ENCODE measurements at regions not wholly inside any gene's neighbourhood (a gene's known extent, or its start where the extent isn't known, plus 50 kb on each side); places are given as distances from the start of the nearest gene placed in this dataset.

GRCh38 chr11:112481893-112482292 is 221.2 kb upstream of the PLET1 start:
- DNase-seq (ENCODE audit: low spot score in 2 of 2) = no peak
- no peak for TF ChIP-seq CTCF (IDR thresholded peaks at IDR 0.05)
- Histone ChIP-seq H3K27me3 (no peaks in the 10 kb centered on the region), H3K27ac (no peak overlapping the region), H3K4me3 (no peak overlapping the region), H3K4me1 (no peaks in the 10 kb centered on the region), H3K9me3 (no peaks in the 10 kb centered on the region), H3K36me3 (no peaks in the 10 kb centered on the region)
- intact Hi-C loops (cut with DNase I) = no loop called here

- no peak for TF ChIP-seq CTCF (IDR thresholded peaks at IDR 0.05)
- H3K27me3 ChIP-seq = no peaks in the 10 kb centered on the region
- intact Hi-C loops (cut with DNase I) = no loop called here
- no peak for DNase-seq (ENCODE audit: low spot score in 2 of 2)
- H3K9me3 ChIP-seq = no peaks in the 10 kb centered on the region
- no peak overlapping the region for H3K4me3 ChIP-seq
- no peak overlapping the region for H3K27ac ChIP-seq
- no peaks in the 10 kb centered on the region for H3K4me1 ChIP-seq
- no peaks in the 10 kb centered on the region for H3K36me3 ChIP-seq
These were observed 224.6 kb upstream of the PLET1 start for GRCh38 chr11:112485280-112485679.

- DNase-seq (ENCODE audit: low spot score in 2 of 2) = no peak
- intact Hi-C loops (cut with DNase I) = no loop called here
- Histone ChIP-seq H3K27me3 (no peaks in the 10 kb centered on the region), H3K4me3 (no peak overlapping the region), H3K9me3 (no peaks in the 10 kb centered on the region), H3K27ac (no peak overlapping the region), H3K36me3 (no peaks in the 10 kb centered on the region), H3K4me1 (no peaks in the 10 kb centered on the region)
- TF ChIP-seq CTCF (IDR thresholded peaks at IDR 0.05) = no peak
These were observed 237.2 kb upstream of the PLET1 start for GRCh38 chr11:112497826-112498225.

- H3K36me3 ChIP-seq = no peaks in the 10 kb centered on the region
- TF ChIP-seq CTCF (IDR thresholded peaks at IDR 0.05) = no peak
- no peak for DNase-seq (ENCODE audit: low spot score in 2 of 2)
- H3K4me3 ChIP-seq = no peak overlapping the region
- no peaks in the 10 kb centered on the region for H3K9me3 ChIP-seq
- intact Hi-C loops (cut with DNase I) = no loop called here
- no peaks in the 10 kb centered on the region for H3K4me1 ChIP-seq
- H3K27ac ChIP-seq = no peak overlapping the region
- no peaks in the 10 kb centered on the region for H3K27me3 ChIP-seq
These were observed 238.0 kb upstream of the PLET1 start for GRCh38 chr11:112498701-112499100.

- no peak overlapping the region for H3K4me3 ChIP-seq
- no peak for DNase-seq (ENCODE audit: low spot score in 2 of 2)
- H3K9me3 ChIP-seq = no peaks in the 10 kb centered on the region
- H3K36me3 ChIP-seq = no peaks in the 10 kb centered on the region
- H3K4me1 ChIP-seq = no peaks in the 10 kb centered on the region
- H3K27ac ChIP-seq = no peak overlapping the region
- TF ChIP-seq CTCF (IDR thresholded peaks at IDR 0.05) = no peak
- no peaks in the 10 kb centered on the region for H3K27me3 ChIP-seq
- intact Hi-C loops (cut with DNase I) = no loop called here
These were observed 238.7 kb upstream of the PLET1 start for GRCh38 chr11:112499153-112499880.

- no peak for DNase-seq (ENCODE audit: low spot score in 2 of 2)
- no peak overlapping the region for H3K27ac ChIP-seq
- H3K36me3 ChIP-seq = no peaks in the 10 kb centered on the region
- no peak overlapping the region for H3K4me3 ChIP-seq
- no peaks in the 10 kb centered on the region for H3K4me1 ChIP-seq
- no peak for TF ChIP-seq CTCF (IDR thresholded peaks at IDR 0.05)
- no peaks in the 10 kb centered on the region for H3K27me3 ChIP-seq
- no peaks in the 10 kb centered on the region for H3K9me3 ChIP-seq
- intact Hi-C loops (cut with DNase I) = no loop called here
These were observed 239.2 kb upstream of the PLET1 start for GRCh38 chr11:112499881-112500204.
